HEK293 (cell line): ENCODE measurements at regions not wholly inside any gene's neighbourhood (a gene's known extent, or its start where the extent isn't known, plus 50 kb on each side); places are given as distances from the start of the nearest gene placed in this dataset.

Source experiments
- CTCF ChIA-PET: fragments of 350-600 bp; formaldehyde crosslinking; extraction: SDS; loops from one replicate; lab custom pipeline; 2021; ENCODE audit warnings: antibody characterized with exemption; lab: Yijun Ruan, JAX
- POLR2A ChIA-PET: fragments of 300-600 bp; formaldehyde crosslinking; extraction: SDS; loops from one replicate; lab custom pipeline; 2020; ENCODE audit warnings: antibody characterized with exemption, inconsistent platforms; lab: Yijun Ruan, JAX
- H3K27ac ChIP-seq: fragments of 200-500 bp; sonication (Bioruptor generic); 2 replicates; pipeline ENCODE4 v1.5.1; 2014; ENCODE audit warnings: low read depth, low read length, control low read depth, inconsistent platforms; ENCODE audit errors: extremely low read depth
- H3K36me3 ChIP-seq, 2 experiments: fragments of 200-500 bp in 1 of 2; sonication (Bioruptor generic) in 1 of 2; 1 replicate in 1 of 2; 2 replicates in 1 of 2; pipeline ENCODE4 v1.5.1; 2014 to 2017; ENCODE audit warnings: inconsistent platforms in 2 of 2, low read length in 2 of 2; ENCODE audit not compliant: control insufficient read depth in 2 of 2, insufficient read depth in 1 of 2
- H3K4me1 ChIP-seq: fragments of 200-500 bp; sonication (Bioruptor generic); 2 replicates; pipeline ENCODE4 v1.5.1; 2014; ENCODE audit warnings: mild to moderate bottlenecking, low read length, inconsistent platforms; ENCODE audit not compliant: control insufficient read depth, insufficient read depth
- H3K4me3 ChIP-seq: 2 replicates; pipeline ENCODE4 v1.5.1; 2011; ENCODE audit warnings: low read depth, mild to moderate bottlenecking, control low read depth, low read length, moderate library complexity
- H3K9me3 ChIP-seq: fragments of 200-500 bp; sonication (Bioruptor generic); 2 replicates; pipeline ENCODE4 v1.5.1; 2014; ENCODE audit warnings: low read depth, low read length, inconsistent platforms; ENCODE audit not compliant: control insufficient read depth, insufficient read depth
- EGR2 ChIP-seq: fragments of 450-650 bp; formaldehyde crosslinking; IDR thresholded peaks from 2 replicates; pipeline ENCODE4 v1.5.1; 2016; ENCODE audit warnings: low read depth, missing biosample characterization, missing genetic modification characterization
- GLIS1 ChIP-seq: fragments of 450-650 bp; formaldehyde crosslinking; IDR thresholded peaks from 2 replicates; pipeline ENCODE4 v1.5.1; 2016; ENCODE audit warnings: missing biosample characterization, missing genetic modification characterization
- INSM2 ChIP-seq: fragments of 450-650 bp; formaldehyde crosslinking; IDR thresholded peaks from 2 replicates; pipeline ENCODE4 v1.5.1; 2016; ENCODE audit warnings: missing biosample characterization, missing genetic modification characterization
- OSR2 ChIP-seq: fragments of 450-650 bp; formaldehyde crosslinking; IDR thresholded peaks from 2 replicates; pipeline ENCODE4 v1.5.1; 2016; ENCODE audit warnings: missing biosample characterization, missing genetic modification characterization
- OVOL3 ChIP-seq: fragments of 450-650 bp; formaldehyde crosslinking; IDR thresholded peaks from 2 replicates; pipeline ENCODE4 v1.5.1; 2016; ENCODE audit warnings: missing biosample characterization, missing genetic modification characterization
- PRDM6 ChIP-seq: fragments of 450-650 bp; formaldehyde crosslinking; IDR thresholded peaks from 2 replicates; pipeline ENCODE4 v1.5.1; 2017; ENCODE audit warnings: missing biosample characterization, missing genetic modification characterization
- REST ChIP-seq: fragments of 450-650 bp; formaldehyde crosslinking; IDR thresholded peaks from 2 replicates; pipeline ENCODE4 v1.5.1; 2016; ENCODE audit warnings: missing biosample characterization, missing genetic modification characterization
- SP2 ChIP-seq: fragments of 450-650 bp; formaldehyde crosslinking; IDR thresholded peaks from 2 replicates; pipeline ENCODE4 v1.5.1; 2016; ENCODE audit warnings: missing biosample characterization, missing genetic modification characterization
- SP7 ChIP-seq: fragments of 450-650 bp; formaldehyde crosslinking; IDR thresholded peaks from 2 replicates; pipeline ENCODE4 v1.5.1; 2016; ENCODE audit warnings: missing biosample characterization, missing genetic modification characterization
- TSHZ1 ChIP-seq: fragments of 450-650 bp; formaldehyde crosslinking; IDR thresholded peaks from 2 replicates; pipeline ENCODE4 v1.5.1; 2016; ENCODE audit warnings: missing biosample characterization, missing genetic modification characterization, borderline replicate concordance
- WT1 ChIP-seq: fragments of 450-650 bp; formaldehyde crosslinking; IDR thresholded peaks from 2 replicates; pipeline ENCODE4 v1.5.1; 2016; ENCODE audit warnings: missing biosample characterization, missing genetic modification characterization
- ZNF10 ChIP-seq: fragments of 450-650 bp; formaldehyde crosslinking; IDR thresholded peaks from 2 replicates; pipeline ENCODE4 v1.5.1; 2017; ENCODE audit warnings: missing biosample characterization, missing genetic modification characterization
- ZNF18 ChIP-seq: fragments of 450-650 bp; formaldehyde crosslinking; IDR thresholded peaks from 2 replicates; pipeline ENCODE4 v1.5.1; 2016; ENCODE audit warnings: missing biosample characterization, missing genetic modification characterization
- ZNF366 ChIP-seq: fragments of 450-650 bp; formaldehyde crosslinking; conservative IDR thresholded peaks from 2 replicates; pipeline ENCODE4 v1.5.1; 2016; ENCODE audit warnings: missing biosample characterization, missing genetic modification characterization
- ZNF404 ChIP-seq: fragments of 450-650 bp; formaldehyde crosslinking; IDR thresholded peaks from 2 replicates; pipeline ENCODE4 v1.5.1; 2017; ENCODE audit warnings: missing biosample characterization, missing genetic modification characterization
- ZNF677 ChIP-seq: fragments of 450-650 bp; IDR thresholded peaks from 2 replicates; pipeline ENCODE4 v1.5.0; 2018; ENCODE audit warnings: missing biosample characterization, mild to moderate bottlenecking, missing genetic modification characterization, moderate library complexity

GRCh38 chr20:11067359-11067758, 393.6 kb upstream of the JAG1 start:
- H3K4me3 ChIP-seq: no peak overlapping the region
- POLR2A ChIA-PET: no interaction called here
- no peaks in the 10 kb centered on the region for H3K36me3 ChIP-seq
- peaks cover 11% of the 10 kb centered on the region for H3K4me1 ChIP-seq
- TF ChIP-seq GLIS1 (0 out of 2 replicates have a peak, but pooled peaks have one; percentile 11), OVOL3 (tag by site-specific recombination) (peak; percentile 31; the same call in 1 of the 2 replicates), INSM2 (tag by site-specific recombination) (0 out of 2 replicates have a peak, but pooled peaks have one; percentile 25), SP2 (tag by site-specific recombination) (no peak), ZNF366 (tag by site-specific recombination) (0 out of 2 replicates have a peak, but pooled peaks have one; percentile 30), ZNF10 (tag by site-specific recombination) (no peak), SP7 (tag by site-specific recombination) (peak; percentile 84), ZNF18 (no peak), REST (tag by site-specific recombination) (no peak), ZNF404 (tag by site-specific recombination) (no peak), TSHZ1 (tag by site-specific recombination) (0 out of 2 replicates have a peak, but pooled peaks have one; percentile 50), ZNF677 (tag by site-specific recombination) (no peak), OSR2 (0 out of 2 replicates have a peak, but pooled peaks have one; percentile 12), EGR2 (tag by site-specific recombination) (no peak), PRDM6 (tag by site-specific recombination) (peak; percentile 68), WT1 (tag by site-specific recombination) (peak; percentile 89)
- CTCF ChIA-PET: no interaction called here
- H3K9me3 ChIP-seq: no peaks in the 10 kb centered on the region
- H3K27ac ChIP-seq: no peak overlapping the region
